ENCODE measurements at regions not wholly inside any gene's neighbourhood (a gene's known extent, or its start where the extent isn't known, plus 50 kb on each side); places are given as distances from the start of the nearest gene placed in this dataset.

GRCh38 chr12:77761286-77761685, 69.4 kb upstream of the NAV3 start:
- H3K4ac ChIP-seq (ENCODE audit: low read depth, low read length), result no peak overlapping the region
- H3K23ac ChIP-seq (ENCODE audit: insufficient read length, low read depth, low read length), result no peak overlapping the region
- no CpG with 5 or more reads among the region's 2 CpGs for WGBS (ENCODE audit: extremely low coverage, insufficient read length, low lambda C conversion rate)
- no peak overlapping the region for H4K91ac ChIP-seq (ENCODE audit: insufficient read length, low read depth, low read length)
- Mint-ChIP-seq H3K27me3 (ENCODE audit: low read depth) (no peaks in the 10 kb centered on the region), H3K4me1 (peaks cover 16 to 19% of the 10 kb centered on the region in 2 experiments), H3K36me3 (ENCODE audit: insufficient read depth in 1 of 3, low read depth in 3 of 3) (no peaks in the 10 kb centered on the region), H3K9me3 (peaks cover 0 to 3% of the 10 kb centered on the region in 2 experiments; a peak in 1 of 5 replicates), H3K4me3 (no peak overlapping the region), H3K27ac (no peak overlapping the region)
- no peak overlapping the region for H2BK12ac ChIP-seq (ENCODE audit: insufficient read length, low read depth, low read length)
- no peak for DNase-seq
- no peak overlapping the region for H3K56ac ChIP-seq (ENCODE audit: insufficient read length, low read depth, low read length)
- no peaks in the 10 kb centered on the region for H3K27me3 ChIP-seq (ENCODE audit: insufficient read depth, low read length)
- no peak overlapping the region for H3K9ac ChIP-seq (ENCODE audit: extremely low read depth, insufficient read length, low read length)
- no peaks in the 10 kb centered on the region for H3K79me1 ChIP-seq (ENCODE audit: insufficient read depth, low read depth, low read length, poor library complexity, severe bottlenecking)
- H4K5ac ChIP-seq (ENCODE audit: insufficient read length, low read depth, low read length), result no peak overlapping the region
- H3K79me2 ChIP-seq (ENCODE audit: insufficient read depth, low read length), result no peaks in the 10 kb centered on the region
- no peak overlapping the region for H2BK15ac ChIP-seq (ENCODE audit: low read depth, low read length)
- no peaks in the 10 kb centered on the region for H4K20me1 ChIP-seq (ENCODE audit: control insufficient read depth, insufficient read depth, insufficient read length)
- no peaks in the 10 kb centered on the region for H3K9me3 ChIP-seq (ENCODE audit: control insufficient read depth, low read depth, low read length)
- no peaks in the 10 kb centered on the region; the same call in 1 of the 2 replicates for H3K4me1 ChIP-seq (ENCODE audit: insufficient read depth, low read length)
- no peak overlapping the region for H3T11ph ChIP-seq (ENCODE audit: low read length)
- H2AFZ ChIP-seq (ENCODE audit: low read length), result no peak overlapping the region
- no peaks in the 10 kb centered on the region for H3K23me2 ChIP-seq (ENCODE audit: insufficient read length, low read depth, low read length, poor library complexity, severe bottlenecking)
- H3K4me2 ChIP-seq (ENCODE audit: insufficient read depth, insufficient read length, low read length), result no peak overlapping the region
- no peak overlapping the region for H3K27ac ChIP-seq (ENCODE audit: insufficient read length, low read depth, low read length)
- TF ChIP-seq CTCF (conservative IDR thresholded peaks at IDR 0.05), result no peak
- H2BK20ac ChIP-seq (ENCODE audit: low read depth, low read length, poor library complexity, severe bottlenecking), result no peak overlapping the region
- H2BK5ac ChIP-seq (ENCODE audit: insufficient read length, low read length), result no peak overlapping the region
- H2AK5ac ChIP-seq (ENCODE audit: insufficient read length, low read length), result no peak overlapping the region
- H3K18ac ChIP-seq (ENCODE audit: insufficient read length, low read depth, low read length), result no peak overlapping the region
- no peak overlapping the region for H4K8ac ChIP-seq (replicated peaks; ENCODE audit: insufficient read length, low read depth, low read length)
- H2BK120ac ChIP-seq (ENCODE audit: low read depth, low read length, poor library complexity, severe bottlenecking), result no peak overlapping the region
- H3K14ac ChIP-seq (ENCODE audit: insufficient read depth, low read length), result no peak overlapping the region
